Panc1 (cell line): ENCODE measurements at regions not wholly inside any gene's neighbourhood (a gene's known extent, or its start where the extent isn't known, plus 50 kb on each side); places are given as distances from the start of the nearest gene placed in this dataset.

ENCODE experiments used
- ATAC-seq: fragments of 200-7000 bp; cut with Tn5 transposase; 2 replicates; pipeline ENCODE4 v1.9.1; 2020; ENCODE audit warnings: mild to moderate bottlenecking, moderate library complexity
- BruUV-seq: library from RNA; stranded (reverse); fragments of 400-500 nt; replicated peaks from 2 replicates; lab custom pipeline; 2021; lab: Mats Ljungman, UMichigan
- CTCF ChIA-PET: fragments of 300-600 bp; sonication (Branson Sonifier 250); formaldehyde crosslinking; loops from one replicate; lab custom pipeline; 2022; ENCODE audit warnings: antibody characterized with exemption; lab: Charles Lee
- POLR2A ChIA-PET: fragments of 300-600 bp; sonication (Branson Sonifier 250); formaldehyde crosslinking; loops from one replicate; lab custom pipeline; 2022; ENCODE audit warnings: antibody characterized with exemption; lab: Charles Lee
- DNase-seq: peaks from one replicate; pipeline ENCODE4 v3.0.0-alpha.2; 2010; ENCODE audit warnings: low read depth, low spot score
- H3K27ac ChIP-seq: 2 replicates; pipeline ENCODE4 v1.5.1; 2011; ENCODE audit warnings: mild to moderate bottlenecking, low read length, inconsistent platforms
- H3K27me3 ChIP-seq: fragments of 200-500 bp; sonication (Bioruptor generic); 2 replicates; pipeline ENCODE4 v1.6.0; 2014; ENCODE audit warnings: low read length, inconsistent platforms; ENCODE audit not compliant: control insufficient read depth, insufficient read depth
- H3K36me3 ChIP-seq: fragments of 200-500 bp; sonication (Bioruptor generic); 2 replicates; pipeline ENCODE4 v1.5.1; 2014; ENCODE audit warnings: inconsistent platforms, mild to moderate bottlenecking, low read length, moderate library complexity; ENCODE audit not compliant: control insufficient read depth, insufficient read depth
- H3K4me1 ChIP-seq: 2 replicates; pipeline ENCODE4 v1.5.1; 2011; ENCODE audit warnings: inconsistent platforms, mild to moderate bottlenecking, low read length, moderate library complexity; ENCODE audit not compliant: control insufficient read depth, insufficient read depth
- H3K4me3 ChIP-seq, 2 experiments: 2 replicates each; pipeline ENCODE4 v1.5.1; 2011 to 2012; ENCODE audit warnings: low read depth in 2 of 2, low read length in 2 of 2, mild to moderate bottlenecking in 2 of 2, inconsistent platforms in 1 of 2, moderate library complexity in 1 of 2
- H3K9me3 ChIP-seq: fragments of 200-500 bp; sonication (Bioruptor generic); 2 replicates; pipeline ENCODE4 v1.5.1; 2014; ENCODE audit warnings: low read depth, mild to moderate bottlenecking, inconsistent platforms, low read length, moderate library complexity; ENCODE audit not compliant: control insufficient read depth, insufficient read depth
- CTCF ChIP-seq: fragments of 450-650 bp; IDR thresholded peaks from 2 replicates; pipeline ENCODE4 v1.5.1; 2017; ENCODE audit warnings: mild to moderate bottlenecking
- POLR2AphosphoS5 ChIP-seq: IDR thresholded peaks from 2 replicates; pipeline ENCODE4 v1.6.1; 2012; ENCODE audit warnings: mild to moderate bottlenecking, low read depth, low read length, moderate library complexity
- REST ChIP-seq, 2 experiments: IDR thresholded peaks; 2 replicates each; pipeline ENCODE4 v1.6.1; 2011 to 2012; ENCODE audit warnings: low read depth in 2 of 2, control low read depth in 1 of 2, low read length in 1 of 2, mild to moderate bottlenecking in 1 of 2, moderate library complexity in 1 of 2; ENCODE audit not compliant: insufficient read depth in 1 of 2
- SIN3A ChIP-seq: IDR thresholded peaks from 2 replicates; pipeline ENCODE4 v1.6.1; 2012; ENCODE audit warnings: low read depth, mild to moderate bottlenecking, low read length, moderate library complexity, borderline replicate concordance; ENCODE audit not compliant: insufficient read depth
- TCF7L2 ChIP-seq: IDR thresholded peaks from 2 replicates; pipeline ENCODE4 v1.6.1; 2011; ENCODE audit warnings: mild to moderate bottlenecking, low read depth, low read length, inconsistent platforms
- in situ Hi-C: cut with HindIII; loops from 2 replicates; pipeline ENCODE4 v1.10.0; 2016; ENCODE audit warnings: low sequenced_read_pairs, low pct_unique_long_range_greater_than_20kb
- intact Hi-C: fragments of 100-400 bp; cut with micrococcal nuclease; formaldehyde crosslinking; loops from one replicate; pipeline ENCODE4 v1.10.0; 2022; ENCODE audit not compliant: unreplicated experiment

- H3K36me3 ChIP-seq, result no peaks in the 10 kb centered on the region
- ChIA-PET CTCF (no interaction called here), POLR2A (no interaction called here)
- no peaks in the 10 kb centered on the region for H3K27me3 ChIP-seq
- no peaks in the 10 kb centered on the region for H3K4me1 ChIP-seq
- in situ Hi-C loops, result no loop called here
- DNase-seq, result no peak
- H3K27ac ChIP-seq, result no peak overlapping the region
- no TSS peak for BruUV-seq
- H3K9me3 ChIP-seq, result no peaks in the 10 kb centered on the region
- ATAC-seq, result no peak
- no peak for TF ChIP-seq SIN3A
- TF ChIP-seq CTCF, result no peak
- TF ChIP-seq TCF7L2, result no peak
- no peak for TF ChIP-seq POLR2AphosphoS5
- no peak for TF ChIP-seq REST (IDR thresholded peaks at IDR 0.05; ENCODE audit: insufficient read depth in 1 of 2, low read depth in 2 of 2, low read length in 1 of 2)
- intact Hi-C loops, result no loop called here
- H3K4me3 ChIP-seq, result no peak overlapping the region
Measured at GRCh38 chr14:47746986-47747385, 71.6 kb upstream of the MDGA2 start.

- H3K9me3 ChIP-seq, result no peaks in the 10 kb centered on the region
- TF ChIP-seq POLR2AphosphoS5, result no peak
- H3K27me3 ChIP-seq, result no peaks in the 10 kb centered on the region
- H3K27ac ChIP-seq, result no peak overlapping the region
- ATAC-seq (no peak), DNase-seq (no peak)
- H3K4me3 ChIP-seq, result no peak overlapping the region
- ChIA-PET POLR2A (no interaction called here), CTCF (no interaction called here)
- in situ Hi-C loops, result no loop called here
- no TSS peak for BruUV-seq
- intact Hi-C loops, result no loop called here
- no peaks in the 10 kb centered on the region for H3K36me3 ChIP-seq
- H3K4me1 ChIP-seq, result no peaks in the 10 kb centered on the region
Measured at GRCh38 chr14:47744155-47744554, 68.8 kb upstream of the MDGA2 start.

GRCh38 chr14:47739541-47739940 lies 64.1 kb upstream of the MDGA2 start:
- CTCF ChIA-PET, result no interaction called here
- ATAC-seq, result no peak
- Histone ChIP-seq H3K9me3 (no peaks in the 10 kb centered on the region), H3K27ac (no peak overlapping the region), H3K4me3 (no peak overlapping the region), H3K4me1 (no peaks in the 10 kb centered on the region), H3K36me3 (no peaks in the 10 kb centered on the region), H3K27me3 (no peaks in the 10 kb centered on the region)
- TF ChIP-seq SIN3A, result no peak
- TF ChIP-seq CTCF, result no peak
- no peak for TF ChIP-seq POLR2AphosphoS5
- no peak for TF ChIP-seq REST (IDR thresholded peaks at IDR 0.05; ENCODE audit: insufficient read depth in 1 of 2, low read depth in 2 of 2, low read length in 1 of 2)
- TF ChIP-seq TCF7L2, result no peak
- POLR2A ChIA-PET, result no interaction called here
- in situ Hi-C loops (no loop called here), intact Hi-C loops (no loop called here)
- no TSS peak for BruUV-seq
- no peak for DNase-seq
